ENCODE measurements at regions not wholly inside any gene's neighbourhood (a gene's known extent, or its start where the extent isn't known, plus 50 kb on each side); places are given as distances from the start of the nearest gene placed in this dataset.

- TF ChIP-seq CTCF (IDR thresholded peaks at IDR 0.05) (no peak), ZFX (IDR thresholded peaks at IDR 0.05; ENCODE audit: borderline replicate concordance) (no peak)
Measured at GRCh38 chrX:85499400-85499799, 119.9 kb upstream of the POF1B start.
